IMR-90 (cell line): ENCODE measurements at regions not wholly inside any gene's neighbourhood (a gene's known extent, or its start where the extent isn't known, plus 50 kb on each side); places are given as distances from the start of the nearest gene placed in this dataset.

ENCODE experiments used
- ATAC-seq: fragments of 200-7000 bp; cut with Tn5 transposase; 2 replicates; pipeline ENCODE4 v1.9.1; 2020; ENCODE audit warnings: low read depth, mild to moderate bottlenecking, moderate library complexity
- BruUV-seq: library from RNA; stranded (reverse); fragments of 400-500 nt; replicated peaks from 2 replicates; lab custom pipeline; 2021; lab: Mats Ljungman, UMichigan
- CTCF ChIA-PET: fragments of 300-600 bp; formaldehyde crosslinking; extraction: SDS; loops from one replicate; lab custom pipeline; 2021; ENCODE audit warnings: antibody characterized with exemption; lab: Yijun Ruan, JAX
- POLR2A ChIA-PET: fragments of 300-600 bp; sonication (Branson Sonifier 250); formaldehyde crosslinking; loops from one replicate; lab custom pipeline; 2022; ENCODE audit warnings: antibody characterized with exemption; ENCODE audit not compliant: unreplicated experiment; lab: Charles Lee
- DNase-seq: peaks from one replicate; pipeline ENCODE4 v3.0.0; 2013
- H2AFZ ChIP-seq: replicated peaks from 2 replicates; pipeline ENCODE3; 2013; ENCODE audit warnings: low read length, mild to moderate bottlenecking; ENCODE audit not compliant: poor library complexity
- H2AK5ac ChIP-seq: 2 replicates; pipeline ENCODE4 v1.6.1; 2013; ENCODE audit warnings: low read depth, low read length, inconsistent platforms
- H2AK9ac ChIP-seq: replicated peaks from 2 replicates; pipeline ENCODE3; 2013; ENCODE audit warnings: mild to moderate bottlenecking, low read depth, low read length, moderate library complexity; ENCODE audit not compliant: poor library complexity
- H2BK120ac ChIP-seq: 2 replicates; pipeline ENCODE4 v1.6.1; 2013; ENCODE audit warnings: low read depth, low read length, inconsistent platforms
- H2BK15ac ChIP-seq: 3 replicates; pipeline ENCODE4 v1.6.1; 2013; ENCODE audit warnings: low read depth, low read length, inconsistent platforms
- H2BK20ac ChIP-seq: 2 replicates; pipeline ENCODE4 v1.6.1; 2013; ENCODE audit warnings: low read depth, mild to moderate bottlenecking, inconsistent platforms, low read length, moderate library complexity
- H2BK5ac ChIP-seq: 2 replicates; pipeline ENCODE4 v1.6.1; 2013; ENCODE audit warnings: mild to moderate bottlenecking, low read depth, low read length, inconsistent platforms; ENCODE audit not compliant: poor library complexity, severe bottlenecking
- H3K14ac ChIP-seq: replicated peaks from 2 replicates; pipeline ENCODE4 v1.6.1; 2013; ENCODE audit warnings: low read depth, low read length, inconsistent platforms
- H3K18ac ChIP-seq: 2 replicates; pipeline ENCODE4 v1.6.1; 2013; ENCODE audit warnings: low read depth, low read length, control low read depth
- H3K23ac ChIP-seq: 2 replicates; pipeline ENCODE4 v1.6.1; 2013; ENCODE audit warnings: low read depth, low read length, inconsistent platforms
- H3K27ac ChIP-seq: 2 replicates; pipeline ENCODE4 v1.5.1; 2013; ENCODE audit warnings: mild to moderate bottlenecking, control low read depth, low read length; ENCODE audit not compliant: insufficient read depth
- H3K27me3 ChIP-seq: 2 replicates; pipeline ENCODE4 v1.6.1; 2013; ENCODE audit warnings: low read length; ENCODE audit not compliant: control insufficient read depth, insufficient read depth
- H3K36me3 ChIP-seq: 2 replicates; pipeline ENCODE4 v1.6.1; 2013; ENCODE audit warnings: low read length, mixed read lengths; ENCODE audit not compliant: control insufficient read depth, insufficient read depth
- H3K4ac ChIP-seq: 2 replicates; pipeline ENCODE4 v1.6.1; 2013; ENCODE audit warnings: low read depth, low read length, inconsistent platforms
- H3K4me1 ChIP-seq: 2 replicates; pipeline ENCODE4 v1.6.1; 2013; ENCODE audit warnings: low read length, mixed read lengths; ENCODE audit not compliant: control insufficient read depth, insufficient read depth
- H3K4me2 ChIP-seq: 2 replicates; pipeline ENCODE4 v1.6.1; 2013; ENCODE audit warnings: low read depth, mild to moderate bottlenecking, control low read depth, low read length, moderate library complexity
- H3K4me3 ChIP-seq: 2 replicates; pipeline ENCODE4 v1.5.1; 2013; ENCODE audit warnings: low read depth, mild to moderate bottlenecking, control low read depth, low read length, moderate library complexity; ENCODE audit not compliant: insufficient read depth
- H3K56ac ChIP-seq: 2 replicates; pipeline ENCODE4 v1.6.1; 2013; ENCODE audit warnings: low read length, inconsistent platforms; ENCODE audit not compliant: insufficient read depth; ENCODE audit errors: extremely low read depth
- H3K79me1 ChIP-seq, 2 experiments: 2 replicates each; pipeline ENCODE4 v1.6.1; 2013; ENCODE audit warnings: low read length in 2 of 2, inconsistent platforms in 1 of 2, low read depth in 1 of 2
- H3K9ac ChIP-seq: 2 replicates; pipeline ENCODE4 v1.6.1; 2013; ENCODE audit warnings: low read depth, low read length, control low read depth
- H3K9me1 ChIP-seq: 2 replicates; pipeline ENCODE4 v1.6.1; 2013; ENCODE audit warnings: low read length, inconsistent platforms; ENCODE audit not compliant: insufficient read depth
- H3K9me3 ChIP-seq: 2 replicates; pipeline ENCODE4 v1.6.1; 2013; ENCODE audit warnings: low read length; ENCODE audit not compliant: control insufficient read depth, insufficient read depth
- H4K20me1 ChIP-seq: 2 replicates; pipeline ENCODE4 v1.6.1; 2013; ENCODE audit warnings: low read length, inconsistent platforms; ENCODE audit not compliant: insufficient read depth
- H4K5ac ChIP-seq: 2 replicates; pipeline ENCODE4 v1.6.1; 2013; ENCODE audit warnings: mild to moderate bottlenecking, low read depth, low read length, control low read depth
- H4K8ac ChIP-seq, 2 experiments: 2 replicates each; pipeline ENCODE4 v1.6.1; 2013; ENCODE audit warnings: low read depth in 2 of 2, low read length in 2 of 2, control low read depth in 1 of 2, inconsistent platforms in 1 of 2
- H4K91ac ChIP-seq: 2 replicates; pipeline ENCODE4 v1.6.1; 2013; ENCODE audit warnings: low read depth, low read length, inconsistent platforms; ENCODE audit not compliant: insufficient read depth
- FOS ChIP-seq: fragments of 150-350 bp; IDR thresholded peaks from 2 replicates; pipeline ENCODE4 v1.6.1; 2016; ENCODE audit warnings: low read depth, low read length
- MXI1 ChIP-seq: IDR thresholded peaks from 2 replicates; pipeline ENCODE4 v1.6.1; 2012; ENCODE audit warnings: low read depth, mild to moderate bottlenecking, low read length, moderate library complexity, borderline replicate concordance
- USF2 ChIP-seq: fragments of 150-350 bp; IDR thresholded peaks from 2 replicates; pipeline ENCODE4 v1.6.1; 2017; ENCODE audit warnings: mild to moderate bottlenecking, antibody characterized with exemption, low read length, low read depth
- WGBS, 2 experiments: methylation state at CpG; one replicate each; pipeline versions ENCODE4 v1.1.5 to v1.1.7; 2013; ENCODE audit warnings: missing lambda C conversion rate in 2 of 2; ENCODE audit not compliant: insufficient read length in 1 of 2; ENCODE audit errors: extremely low coverage in 2 of 2; 5-methylcytosine and 5-hydroxymethylcytosine counted together
- dilution Hi-C: fragments of 300-500 bp; cut with HindIII; formaldehyde crosslinking; loops from one replicate; pipeline ENCODE4 v1.14.3; 2018; ENCODE audit warnings: low sequenced_read_pairs; ENCODE audit not compliant: unreplicated experiment
- in situ Hi-C: fragments of 300-500 bp; cut with MboI; formaldehyde crosslinking; loops from 3 replicates; pipeline ENCODE4 v1.14.3; 2019; ENCODE audit warnings: low sequenced_read_pairs, inconsistent platforms, mixed read lengths
- intact Hi-C: fragments of 100-400 bp; cut with micrococcal nuclease; formaldehyde crosslinking; loops from 2 replicates; pipeline ENCODE4 v1.10.0; 2022
- TF ChIP-seq, protein P1 (sequence below): conservative IDR thresholded peaks from 2 replicates; pipeline ENCODE4 v1.5.1; 2012; ENCODE audit warnings: mild to moderate bottlenecking, low read depth, low read length, improper control_type of control experiment

- in situ Hi-C loops (no loop called here), intact Hi-C loops (no loop called here), dilution Hi-C loops (no loop called here)
- no peaks in the 10 kb centered on the region for H3K4me1 ChIP-seq
- H3K9ac ChIP-seq, result no peak overlapping the region
- DNase-seq, result no peak
- H3K4ac ChIP-seq, result no peak overlapping the region
- no peak overlapping the region for H3K56ac ChIP-seq
- no peak overlapping the region for H3K27ac ChIP-seq
- ChIA-PET CTCF (no interaction called here), POLR2A (no interaction called here)
- ATAC-seq, result no peak
- WGBS, 2 experiments, result 65% methylated on average over 4 of the region's 14 CpGs; no CpG with 5 or more reads in 1 of the 2 experiments
- H3K23ac ChIP-seq, result no peak overlapping the region
- H3K4me2 ChIP-seq, result no peak overlapping the region
- H2AFZ ChIP-seq, result no peak overlapping the region
- H3K36me3 ChIP-seq, result no peaks in the 10 kb centered on the region
- H2AK9ac ChIP-seq, result peak overlapping the region; percentile 6
- no peak overlapping the region for H2BK5ac ChIP-seq
- H3K14ac ChIP-seq, result no peak overlapping the region
- H4K8ac ChIP-seq, result no peak overlapping the region
- no peak overlapping the region for H2AK5ac ChIP-seq
- H3K4me3 ChIP-seq, result no peak overlapping the region
- BruUV-seq, result no TSS peak
- H4K20me1 ChIP-seq, result no peaks in the 10 kb centered on the region
- no peak overlapping the region for H4K91ac ChIP-seq
- H3K79me1 ChIP-seq, result no peaks in the 10 kb centered on the region
- TF ChIP-seq USF2 (no peak), FOS (no peak), MXI1 (no peak)
- TF ChIP-seq, protein P1, sequence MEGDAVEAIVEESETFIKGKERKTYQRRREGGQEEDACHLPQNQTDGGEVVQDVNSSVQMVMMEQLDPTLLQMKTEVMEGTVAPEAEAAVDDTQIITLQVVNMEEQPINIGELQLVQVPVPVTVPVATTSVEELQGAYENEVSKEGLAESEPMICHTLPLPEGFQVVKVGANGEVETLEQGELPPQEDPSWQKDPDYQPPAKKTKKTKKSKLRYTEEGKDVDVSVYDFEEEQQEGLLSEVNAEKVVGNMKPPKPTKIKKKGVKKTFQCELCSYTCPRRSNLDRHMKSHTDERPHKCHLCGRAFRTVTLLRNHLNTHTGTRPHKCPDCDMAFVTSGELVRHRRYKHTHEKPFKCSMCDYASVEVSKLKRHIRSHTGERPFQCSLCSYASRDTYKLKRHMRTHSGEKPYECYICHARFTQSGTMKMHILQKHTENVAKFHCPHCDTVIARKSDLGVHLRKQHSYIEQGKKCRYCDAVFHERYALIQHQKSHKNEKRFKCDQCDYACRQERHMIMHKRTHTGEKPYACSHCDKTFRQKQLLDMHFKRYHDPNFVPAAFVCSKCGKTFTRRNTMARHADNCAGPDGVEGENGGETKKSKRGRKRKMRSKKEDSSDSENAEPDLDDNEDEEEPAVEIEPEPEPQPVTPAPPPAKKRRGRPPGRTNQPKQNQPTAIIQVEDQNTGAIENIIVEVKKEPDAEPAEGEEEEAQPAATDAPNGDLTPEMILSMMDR, result no peak
- H2BK15ac ChIP-seq, result no peak overlapping the region
- H2BK20ac ChIP-seq, result no peak overlapping the region
- no peak overlapping the region for H4K5ac ChIP-seq
- H2BK120ac ChIP-seq, result no peak overlapping the region
- peaks cover 62% of the 10 kb centered on the region for H3K9me3 ChIP-seq
- no peak overlapping the region for H3K18ac ChIP-seq
- no peaks in the 10 kb centered on the region for H3K9me1 ChIP-seq
- H3K27me3 ChIP-seq, result no peaks in the 10 kb centered on the region
These were observed 81.1 kb downstream of the TTLL2 start for GRCh38 chr6:167405778-167406532.
